K562 (cell line): ENCODE measurements at regions not wholly inside any gene's neighbourhood (a gene's known extent, or its start where the extent isn't known, plus 50 kb on each side); places are given as distances from the start of the nearest gene placed in this dataset.

Experiments
- ATAC-seq: fragments of 200-7000 bp; cut with Tn5 transposase; 3 replicates; pipeline ENCODE4 v1.9.1; 2020; ENCODE audit warnings: moderate library complexity
- BruUV-seq: library from RNA; stranded (reverse); fragments of 400-500 nt; replicated peaks from 2 replicates; lab custom pipeline; 2021; lab: Mats Ljungman, UMichigan
- CTCF ChIA-PET: fragments of 300-600 bp; formaldehyde crosslinking; extraction: SDS; loops from one replicate; lab custom pipeline; 2021; ENCODE audit warnings: low intra/inter-chr PET ratio; lab: Yijun Ruan, JAX
- POLR2A ChIA-PET: fragments of 300-600, 350-650 bp; sonication (Branson Sonifier 250); formaldehyde crosslinking; extraction: SDS; loops from one replicate; lab custom pipeline; 2021; ENCODE audit warnings: antibody characterized with exemption, inconsistent platforms; lab: Yijun Ruan, JAX
- DNase-seq, 4 experiments: peaks; one replicate each; pipeline versions ENCODE4 v3.0.0 to v3.0.0-alpha.2; 2011 to 2018; ENCODE audit warnings: low spot score in 3 of 4, mixed read lengths in 3 of 4; ENCODE audit errors: extremely low read depth in 1 of 4
- FAIRE-seq: peaks from 2 replicates; lab custom pipeline; 2011; peaks lifted over from hg19 to GRCh38; lab: Jason Lieb, UNC
- H2AFZ ChIP-seq: 2 replicates; pipeline ENCODE4 v1.6.0; 2011; ENCODE audit warnings: low read depth, low read length, control low read depth, inconsistent platforms
- H3K27ac ChIP-seq: fragments of 200-600 bp; 3 replicates; pipeline ENCODE4 v1.8.0; 2011; ENCODE audit warnings: low read depth, mild to moderate bottlenecking, control low read depth, inconsistent platforms, low read length, moderate library complexity, mixed read lengths; ENCODE audit errors: extremely low read depth
- H3K27me3 ChIP-seq, 2 experiments: fragments of 300-600 bp in 1 of 2; 2 replicates in 1 of 2; 3 replicates in 1 of 2; pipeline versions ENCODE4 v1.6.0 to v1.8.0; 2011; ENCODE audit warnings: inconsistent platforms in 2 of 2, low read length in 2 of 2, mild to moderate bottlenecking in 1 of 2, mixed read lengths in 1 of 2, moderate library complexity in 1 of 2; ENCODE audit not compliant: control insufficient read depth in 2 of 2, insufficient read depth in 2 of 2
- H3K36me3 ChIP-seq: fragments of 300-600 bp; 3 replicates; pipeline ENCODE4 v1.8.0; 2011; ENCODE audit warnings: mild to moderate bottlenecking, low read length, inconsistent platforms; ENCODE audit not compliant: control insufficient read depth, insufficient read depth
- H3K4me1 ChIP-seq, 2 experiments: fragments of 200-600 bp in 1 of 2; replicated peaks in 1 of 2; 2 replicates in 1 of 2; 3 replicates in 1 of 2; pipeline versions ENCODE4 v1.5.1 to v1.8.0; 2011; ENCODE audit warnings: inconsistent platforms in 2 of 2, low read length in 2 of 2, mild to moderate bottlenecking in 1 of 2, mixed read lengths in 1 of 2, moderate library complexity in 1 of 2; ENCODE audit not compliant: control insufficient read depth in 2 of 2, insufficient read depth in 2 of 2
- H3K4me2 ChIP-seq: 2 replicates; pipeline ENCODE4 v1.6.1; 2011; ENCODE audit warnings: low read length, control low read depth, inconsistent platforms, mixed read lengths; ENCODE audit not compliant: insufficient read depth
- H3K4me3 ChIP-seq: fragments of 200-600 bp; sonication (generic), shearing (Covaris generic); 2 replicates; pipeline ENCODE4 v1.5.1; 2016; ENCODE audit warnings: control low read depth, inconsistent platforms
- H3K79me2 ChIP-seq: fragments of 200-600 bp; 3 replicates; pipeline ENCODE4 v1.8.0; 2011; ENCODE audit warnings: low read length, inconsistent platforms; ENCODE audit not compliant: control insufficient read depth, insufficient read depth
- H3K9ac ChIP-seq, 2 experiments: 2 replicates each; pipeline versions ENCODE4 v1.6.0 to v1.6.1; 2011; ENCODE audit warnings: low read depth in 2 of 2, low read length in 2 of 2, control low read depth in 1 of 2, inconsistent platforms in 1 of 2, mild to moderate bottlenecking in 1 of 2, mixed read lengths in 1 of 2; ENCODE audit not compliant: insufficient read depth in 1 of 2
- H3K9me1 ChIP-seq: one replicate; pipeline ENCODE4 v1.6.0; 2011; ENCODE audit warnings: inconsistent platforms, mild to moderate bottlenecking, low read length, moderate library complexity; ENCODE audit not compliant: control insufficient read depth, insufficient read depth
- H3K9me3 ChIP-seq: replicated peaks from 2 replicates; pipeline ENCODE4 v1.5.1; 2011; ENCODE audit warnings: low read depth, low read length, inconsistent platforms; ENCODE audit not compliant: control insufficient read depth, insufficient read depth
- H4K20me1 ChIP-seq: replicated peaks from 2 replicates; pipeline ENCODE4 v1.6.1; 2011; ENCODE audit warnings: low read length, inconsistent platforms, mixed read lengths; ENCODE audit not compliant: control insufficient read depth, insufficient read depth
- CAMTA2 ChIP-seq: fragments of 250-450 bp; sonication (Bioruptor Pico); conservative IDR thresholded peaks from 2 replicates; pipeline ENCODE4 v1.5.1; 2022
- COPS2 ChIP-seq: fragments of 450-650 bp; conservative IDR thresholded peaks from 2 replicates; pipeline ENCODE4 v1.6.1; 2016; ENCODE audit warnings: mild to moderate bottlenecking, moderate library complexity
- DDX20 ChIP-seq: fragments of 450-650 bp; IDR thresholded peaks from 2 replicates; pipeline ENCODE4 v1.6.1; 2016; ENCODE audit warnings: missing genetic modification characterization, low read depth, mild to moderate bottlenecking, missing compliant biosample characterization, moderate library complexity
- HIVEP1 ChIP-seq: fragments of 250-450 bp; sonication (Bioruptor Pico); IDR thresholded peaks from 2 replicates; pipeline ENCODE4 v1.4.0; 2020; ENCODE audit warnings: mild to moderate bottlenecking
- MIER1 ChIP-seq: fragments of 450-650 bp; IDR thresholded peaks from 2 replicates; pipeline ENCODE4 v1.6.1; 2016; ENCODE audit warnings: antibody characterized with exemption, mild to moderate bottlenecking, low read depth
- NCOA6 ChIP-seq: fragments of 450-650 bp; IDR thresholded peaks from 2 replicates; pipeline ENCODE4 v1.6.1; 2017; ENCODE audit warnings: mild to moderate bottlenecking
- NEUROD1 ChIP-seq: fragments of 150-350 bp; IDR thresholded peaks from 2 replicates; pipeline ENCODE4 v1.6.1; 2014; ENCODE audit warnings: borderline replicate concordance, low read length, low read depth; ENCODE audit not compliant: partially characterized antibody
- SAP30 ChIP-seq: fragments of 200-600 bp; sonication (generic); IDR thresholded peaks from 2 replicates; pipeline ENCODE4 v1.6.1; 2012; ENCODE audit warnings: borderline replicate concordance, low read depth, mild to moderate bottlenecking, moderate library complexity, low read length, control low read depth, inconsistent platforms; ENCODE audit not compliant: insufficient read depth, poor library complexity, severe bottlenecking
- ZBED1 ChIP-seq: IDR thresholded peaks from 2 replicates; pipeline ENCODE4 v1.6.1; 2014
- ZKSCAN8 ChIP-seq: fragments of 200-800 bp; sonication (Bioruptor generic); IDR thresholded peaks from 2 replicates; pipeline ENCODE4 v1.6.1; 2016; ENCODE audit warnings: missing genetic modification characterization, missing compliant biosample characterization
- WGBS: fragments of 100-300 bp; shearing (Covaris generic); methylation state at CpG from one replicate; pipeline ENCODE4 v1.1.6; 2016; ENCODE audit warnings: low coverage, mixed read lengths; ENCODE audit not compliant: insufficient coverage; ENCODE audit errors: missing lambda C conversion rate; 5-methylcytosine and 5-hydroxymethylcytosine counted together
- in situ Hi-C: fragments of 300-500 bp; cut with MboI; formaldehyde crosslinking; loops from 4 replicates; pipeline ENCODE4 v1.15.0; 2018; ENCODE audit warnings: inconsistent platforms, mixed read lengths
- intact Hi-C: fragments of 100-400 bp; cut with micrococcal nuclease; formaldehyde crosslinking; loops from 2 replicates; pipeline ENCODE4 v1.14.2; 2022
- TF ChIP-seq, protein P1 (sequence below): IDR thresholded peaks from 2 replicates; pipeline ENCODE4 v1.6.1; 2014; ENCODE audit warnings: antibody characterized with exemption
- TF ChIP-seq, protein P2 (sequence below): fragments of 250-450 bp; sonication (Bioruptor Pico); IDR thresholded peaks from 2 replicates; pipeline ENCODE4 v1.5.0; 2020; ENCODE audit warnings: mild to moderate bottlenecking
- TF ChIP-seq, protein P3 (sequence below): fragments of 450-650 bp; formaldehyde crosslinking; IDR thresholded peaks from 2 replicates; pipeline ENCODE4 v1.4.0; 2022; ENCODE audit warnings: mild to moderate bottlenecking, moderate library complexity

DNA sequence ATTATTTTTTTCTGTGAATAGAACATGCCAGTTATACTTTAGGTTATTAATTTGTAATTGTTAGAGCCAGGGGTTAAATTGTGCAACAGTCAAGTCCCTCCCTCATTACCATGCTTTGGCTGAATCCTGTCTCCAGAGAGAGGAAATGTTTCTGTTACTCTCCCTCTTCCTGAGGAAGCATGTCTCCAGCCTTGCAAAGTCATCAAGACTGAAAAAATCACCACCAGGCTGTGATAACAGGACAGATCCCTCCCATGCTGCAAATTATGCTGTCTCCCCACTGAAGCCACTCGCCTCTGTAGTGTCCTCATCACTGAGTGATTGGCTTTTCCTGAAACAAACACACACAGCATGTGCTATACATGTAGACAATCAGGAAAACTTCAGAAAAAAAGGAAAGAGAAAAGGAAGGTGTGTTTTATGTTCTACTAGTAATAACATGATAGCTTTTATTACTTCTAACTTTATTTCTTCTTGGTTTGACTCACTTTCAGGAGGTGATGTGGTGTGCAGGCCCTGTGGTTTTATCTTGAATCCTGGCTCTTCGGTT lies 290.0 kb upstream of the JAG1 start:
- intact Hi-C loops (no loop called here), in situ Hi-C loops (no loop called here)
- POLR2A ChIA-PET: no interaction called here
- Histone ChIP-seq H2AFZ (no peak overlapping the region), H4K20me1 (no peaks in the 10 kb centered on the region), H3K9ac (no peak overlapping the region), H3K9me3 (no peaks in the 10 kb centered on the region), H3K36me3 (no peaks in the 10 kb centered on the region), H3K79me2 (no peaks in the 10 kb centered on the region), H3K4me3 (no peak overlapping the region), H3K4me2 (no peak overlapping the region), H3K27me3 (no peaks in the 10 kb centered on the region), H3K9me1 (no peaks in the 10 kb centered on the region), H3K27ac (no peak overlapping the region), H3K4me1 (no peaks in the 10 kb centered on the region)
- 0% methylated on average over 1 of the region's 2 CpGs for WGBS
- TF ChIP-seq COPS2 (no peak), CAMTA2 (CRISPR knock-in tag) (no peak), DDX20 (tag) (no peak), MIER1 (no peak), ZBED1 (no peak), HIVEP1 (no peak), NCOA6 (no peak), NEUROD1 (no peak), ZKSCAN8 (CRISPR knock-in tag) (no peak), SAP30 (no peak)
- TF ChIP-seq, protein P1, sequence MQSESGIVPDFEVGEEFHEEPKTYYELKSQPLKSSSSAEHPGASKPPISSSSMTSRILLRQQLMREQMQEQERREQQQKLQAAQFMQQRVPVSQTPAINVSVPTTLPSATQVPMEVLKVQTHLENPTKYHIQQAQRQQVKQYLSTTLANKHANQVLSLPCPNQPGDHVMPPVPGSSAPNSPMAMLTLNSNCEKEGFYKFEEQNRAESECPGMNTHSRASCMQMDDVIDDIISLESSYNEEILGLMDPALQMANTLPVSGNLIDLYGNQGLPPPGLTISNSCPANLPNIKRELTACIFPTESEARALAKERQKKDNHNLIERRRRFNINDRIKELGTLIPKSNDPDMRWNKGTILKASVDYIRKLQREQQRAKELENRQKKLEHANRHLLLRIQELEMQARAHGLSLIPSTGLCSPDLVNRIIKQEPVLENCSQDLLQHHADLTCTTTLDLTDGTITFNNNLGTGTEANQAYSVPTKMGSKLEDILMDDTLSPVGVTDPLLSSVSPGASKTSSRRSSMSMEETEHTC: no peak
- TF ChIP-seq, protein P2, sequence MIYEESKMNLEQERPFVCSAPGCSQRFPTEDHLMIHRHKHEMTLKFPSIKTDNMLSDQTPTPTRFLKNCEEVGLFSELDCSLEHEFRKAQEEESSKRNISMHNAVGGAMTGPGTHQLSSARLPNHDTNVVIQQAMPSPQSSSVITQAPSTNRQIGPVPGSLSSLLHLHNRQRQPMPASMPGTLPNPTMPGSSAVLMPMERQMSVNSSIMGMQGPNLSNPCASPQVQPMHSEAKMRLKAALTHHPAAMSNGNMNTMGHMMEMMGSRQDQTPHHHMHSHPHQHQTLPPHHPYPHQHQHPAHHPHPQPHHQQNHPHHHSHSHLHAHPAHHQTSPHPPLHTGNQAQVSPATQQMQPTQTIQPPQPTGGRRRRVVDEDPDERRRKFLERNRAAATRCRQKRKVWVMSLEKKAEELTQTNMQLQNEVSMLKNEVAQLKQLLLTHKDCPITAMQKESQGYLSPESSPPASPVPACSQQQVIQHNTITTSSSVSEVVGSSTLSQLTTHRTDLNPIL (CRISPR knock-in tag): no peak
- TF ChIP-seq, protein P3, sequence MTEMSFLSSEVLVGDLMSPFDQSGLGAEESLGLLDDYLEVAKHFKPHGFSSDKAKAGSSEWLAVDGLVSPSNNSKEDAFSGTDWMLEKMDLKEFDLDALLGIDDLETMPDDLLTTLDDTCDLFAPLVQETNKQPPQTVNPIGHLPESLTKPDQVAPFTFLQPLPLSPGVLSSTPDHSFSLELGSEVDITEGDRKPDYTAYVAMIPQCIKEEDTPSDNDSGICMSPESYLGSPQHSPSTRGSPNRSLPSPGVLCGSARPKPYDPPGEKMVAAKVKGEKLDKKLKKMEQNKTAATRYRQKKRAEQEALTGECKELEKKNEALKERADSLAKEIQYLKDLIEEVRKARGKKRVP (CRISPR knock-in tag): no peak
- no peak for ATAC-seq
- no peak for DNase-seq
- FAIRE-seq: no peak
- no TSS peak for BruUV-seq
- CTCF ChIA-PET: no interaction called here
